Left renal pelvis (tissue), 4 donors: ENCODE measurements at regions not wholly inside any gene's neighbourhood (a gene's known extent, or its start where the extent isn't known, plus 50 kb on each side); places are given as distances from the start of the nearest gene placed in this dataset.

Source experiments
- DNase-seq, 4 donors: peaks; one replicate each; pipeline ENCODE4 v3.0.0-alpha.2; 2013; ENCODE audit warnings: low read depth in 4 of 4, low spot score in 3 of 4

- DNase-seq, result no peak
These were observed 66.5 kb upstream of the UGP2 start for GRCh38 chr2:63775191-63775590.

- DNase-seq, result no peak
These were observed 65.3 kb upstream of the UGP2 start for GRCh38 chr2:63776382-63776781.

- DNase-seq, result no peak
These were observed 63.9 kb upstream of the UGP2 start for GRCh38 chr2:63777816-63778215.

GRCh38 chr2:63778391-63778790 is 63.3 kb upstream of the UGP2 start:
- no peak for DNase-seq

GRCh38 chr2:63780518-63781155 is 61.1 kb upstream of the UGP2 start:
- DNase-seq, result no peak

GRCh38 chr2:63784461-63784860 is 57.2 kb upstream of the UGP2 start:
- DNase-seq, result no peak

- DNase-seq, result no peak
These were observed 56.6 kb upstream of the UGP2 start for GRCh38 chr2:63785096-63785495.

- no peak for DNase-seq
These were observed 55.2 kb upstream of the UGP2 start for GRCh38 chr2:63786471-63786870.

GRCh38 chr2:63788071-63788470 is 53.6 kb upstream of the UGP2 start:
- DNase-seq, result no peak

GRCh38 chr2:63789338-63790020 is 52.2 kb upstream of the UGP2 start:
- DNase-seq, result no peak

- DNase-seq, result no peak
These were observed 51.2 kb upstream of the UGP2 start for GRCh38 chr2:63790491-63790890.

GRCh38 chr2:63790906-63791305 is 50.8 kb upstream of the UGP2 start:
- no peak for DNase-seq

GRCh38 chr2:63791387-63791786 is 50.3 kb upstream of the UGP2 start:
- DNase-seq, result no peak
